Stomach (tissue), 4 donors: ENCODE measurements at regions not wholly inside any gene's neighbourhood (a gene's known extent, or its start where the extent isn't known, plus 50 kb on each side); places are given as distances from the start of the nearest gene placed in this dataset.

Experiments used
- EP300 ChIP-seq: sonication (generic); formaldehyde crosslinking; IDR thresholded peaks from one replicate; pipeline ENCODE4 v1.6.1; 2017; ENCODE audit warnings: antibody characterized with exemption
- POLR2A ChIP-seq, 4 donors: fragments of 450-650 bp; IDR thresholded peaks; one replicate each; pipeline ENCODE4 v1.6.1; 2016; ENCODE audit warnings: antibody characterized with exemption in 4 of 4, control low read depth in 2 of 4, mild to moderate bottlenecking in 1 of 4, moderate library complexity in 1 of 4
- POLR2AphosphoS5 ChIP-seq, 3 donors: sonication (generic); formaldehyde crosslinking; IDR thresholded peaks; one replicate each; pipeline ENCODE4 v1.6.1; 2016; ENCODE audit warnings: antibody characterized with exemption in 3 of 3
- TF ChIP-seq, protein P1 (sequence below), 7 experiments: fragments of 450-650 bp in 4 of 7; fragments of 200-600 bp in 3 of 7; sonication (generic) in 3 of 7; IDR thresholded peaks; one replicate each; pipeline ENCODE4 v1.5.1; 2016 to 2019; ENCODE audit warnings: antibody characterized with exemption in 7 of 7, control low read depth in 2 of 7, mild to moderate bottlenecking in 1 of 7

DNA sequence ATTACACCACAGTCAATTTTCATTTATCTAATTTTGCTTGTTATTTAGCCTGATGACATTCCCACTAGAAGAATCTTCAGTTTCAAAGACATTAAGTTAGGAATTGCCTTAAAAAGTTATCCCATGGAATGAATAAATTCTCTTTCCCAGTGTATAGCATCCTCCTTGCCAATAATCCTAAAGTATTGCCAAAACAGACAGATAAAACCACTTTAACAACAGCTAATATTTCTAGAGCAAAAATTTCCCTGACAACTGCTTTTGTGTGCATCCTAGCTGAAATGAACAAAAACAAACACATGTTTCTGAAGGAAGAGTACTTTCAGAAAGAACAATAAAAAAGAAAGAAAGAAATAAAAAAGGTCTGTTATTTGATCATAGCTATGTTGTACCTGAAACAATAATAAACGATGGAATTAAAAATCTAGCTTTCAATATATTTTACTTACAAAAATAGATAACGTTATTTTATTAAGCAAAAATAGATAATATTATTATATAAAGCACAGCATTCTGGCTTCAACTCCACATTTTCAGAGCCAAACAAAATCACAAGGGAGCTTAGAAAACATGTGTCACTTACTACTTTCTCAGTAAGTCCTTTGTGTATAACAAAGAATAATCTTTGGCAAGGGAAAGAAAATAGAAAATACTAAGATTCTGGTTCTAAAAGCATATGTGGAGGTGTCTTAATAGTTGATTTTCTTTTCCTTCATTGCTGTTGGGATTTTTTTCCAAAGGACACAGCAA lies 939.0 kb upstream of the CRIM1 start:
- TF ChIP-seq EP300 = no peak
- TF ChIP-seq, protein P1, sequence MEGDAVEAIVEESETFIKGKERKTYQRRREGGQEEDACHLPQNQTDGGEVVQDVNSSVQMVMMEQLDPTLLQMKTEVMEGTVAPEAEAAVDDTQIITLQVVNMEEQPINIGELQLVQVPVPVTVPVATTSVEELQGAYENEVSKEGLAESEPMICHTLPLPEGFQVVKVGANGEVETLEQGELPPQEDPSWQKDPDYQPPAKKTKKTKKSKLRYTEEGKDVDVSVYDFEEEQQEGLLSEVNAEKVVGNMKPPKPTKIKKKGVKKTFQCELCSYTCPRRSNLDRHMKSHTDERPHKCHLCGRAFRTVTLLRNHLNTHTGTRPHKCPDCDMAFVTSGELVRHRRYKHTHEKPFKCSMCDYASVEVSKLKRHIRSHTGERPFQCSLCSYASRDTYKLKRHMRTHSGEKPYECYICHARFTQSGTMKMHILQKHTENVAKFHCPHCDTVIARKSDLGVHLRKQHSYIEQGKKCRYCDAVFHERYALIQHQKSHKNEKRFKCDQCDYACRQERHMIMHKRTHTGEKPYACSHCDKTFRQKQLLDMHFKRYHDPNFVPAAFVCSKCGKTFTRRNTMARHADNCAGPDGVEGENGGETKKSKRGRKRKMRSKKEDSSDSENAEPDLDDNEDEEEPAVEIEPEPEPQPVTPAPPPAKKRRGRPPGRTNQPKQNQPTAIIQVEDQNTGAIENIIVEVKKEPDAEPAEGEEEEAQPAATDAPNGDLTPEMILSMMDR (IDR thresholded peaks at IDR 0.05) = no peak
- no peak for TF ChIP-seq POLR2A (IDR thresholded peaks at IDR 0.05)
- TF ChIP-seq POLR2AphosphoS5 (IDR thresholded peaks at IDR 0.05) = no peak
